CD4-positive, CD25-positive, alpha-beta regulatory T cell (primary cell): ENCODE measurements at regions not wholly inside any gene's neighbourhood (a gene's known extent, or its start where the extent isn't known, plus 50 kb on each side); places are given as distances from the start of the nearest gene placed in this dataset.

ENCODE experiments used
- ATAC-seq, 2 donors: fragments of 150-1000 bp; cut with Tn5 transposase; one replicate each; pipeline ENCODE4 v1.10.0; 2021; ENCODE audit warnings: low read depth in 2 of 2, moderate number of reproducible peaks in 2 of 2, moderate library complexity in 1 of 2
- DNase-seq, 3 donors: peaks; one replicate each; pipeline versions ENCODE4 v3.0.0 to v3.0.0-alpha.2; 2012 to 2022; ENCODE audit warnings: mixed read lengths in 1 of 3
- H3K27ac ChIP-seq: one replicate; pipeline ENCODE4 v1.7.0; 2013; ENCODE audit warnings: mild to moderate bottlenecking, low read length; ENCODE audit not compliant: insufficient read depth, poor library complexity, severe bottlenecking
- H3K27me3 ChIP-seq: one replicate; pipeline ENCODE4 v1.7.0; 2013; ENCODE audit warnings: low read length; ENCODE audit not compliant: control insufficient read depth, insufficient read depth
- H3K36me3 ChIP-seq: one replicate; pipeline ENCODE4 v1.7.0; 2013; ENCODE audit warnings: mild to moderate bottlenecking, low read length, moderate library complexity; ENCODE audit not compliant: control insufficient read depth, insufficient read depth
- H3K4me1 ChIP-seq: 2 replicates; pipeline ENCODE4 v1.7.0; 2013; ENCODE audit warnings: mild to moderate bottlenecking, low read length; ENCODE audit not compliant: insufficient read depth, control insufficient read depth, poor library complexity, severe bottlenecking
- H3K4me3 ChIP-seq: one replicate; pipeline ENCODE4 v1.7.0; 2013; ENCODE audit warnings: low read depth, mild to moderate bottlenecking, low read length, moderate library complexity
- H3K9me3 ChIP-seq, 2 experiments: 1 replicate in 1 of 2; 2 replicates in 1 of 2; pipeline ENCODE4 v1.7.0; 2013; ENCODE audit warnings: low read length in 2 of 2, mild to moderate bottlenecking in 1 of 2, moderate library complexity in 1 of 2; ENCODE audit not compliant: control insufficient read depth in 2 of 2
- H3K27ac Mint-ChIP-seq, 3 donors: one replicate each; pipeline ENCODE4 v1.8.0; 2020 to 2022; ENCODE audit warnings: mild to moderate bottlenecking in 3 of 3, mixed read lengths in 3 of 3, moderate library complexity in 2 of 3
- H3K27me3 Mint-ChIP-seq: one replicate; pipeline ENCODE4 v1.8.0; 2022; ENCODE audit warnings: mild to moderate bottlenecking, mixed read lengths
- H3K36me3 Mint-ChIP-seq: one replicate; pipeline ENCODE4 v1.8.0; 2020; ENCODE audit warnings: mixed read lengths
- H3K4me1 Mint-ChIP-seq, 4 donors: one replicate each; pipeline ENCODE4 v1.8.0; 2020 to 2022; ENCODE audit warnings: mixed read lengths in 4 of 4, mild to moderate bottlenecking in 1 of 4
- H3K4me3 Mint-ChIP-seq, 4 donors: one replicate each; pipeline ENCODE4 v1.8.0; 2020 to 2022; ENCODE audit warnings: mild to moderate bottlenecking in 4 of 4, mixed read lengths in 4 of 4, moderate library complexity in 3 of 4
- H3K9me3 Mint-ChIP-seq, 7 donors: one replicate each; pipeline ENCODE4 v1.8.0; 2020 to 2022; ENCODE audit warnings: mixed read lengths in 7 of 7, mild to moderate bottlenecking in 3 of 7, moderate library complexity in 2 of 7

- Mint-ChIP-seq H3K4me3 (no peak overlapping the region), H3K27me3 (no peaks in the 10 kb centered on the region), H3K36me3 (no peaks in the 10 kb centered on the region), H3K4me1 (no peaks in the 10 kb centered on the region), H3K27ac (no peak overlapping the region), H3K9me3 (peaks cover 0 to 10% (median 2%) of the 10 kb centered on the region in 7 donors)
- H3K36me3 ChIP-seq, result no peaks in the 10 kb centered on the region
- no peaks in the 10 kb centered on the region for H3K9me3 ChIP-seq
- H3K4me1 ChIP-seq, result no peaks in the 10 kb centered on the region
- H3K27ac ChIP-seq, result no peak overlapping the region
- H3K27me3 ChIP-seq, result no peaks in the 10 kb centered on the region
- no peak for DNase-seq
- H3K4me3 ChIP-seq, result no peak overlapping the region
- ATAC-seq, result no peak
Measured at GRCh38 chr4:165780735-165781134, 92.3 kb upstream of the TLL1 start.

- no peaks in the 10 kb centered on the region for H3K27me3 Mint-ChIP-seq
- H3K4me1 Mint-ChIP-seq, result no peaks in the 10 kb centered on the region
Measured at GRCh38 chr4:165782623-165783022, 90.4 kb upstream of the TLL1 start.

GRCh38 chr4:165783626-165784025 is 89.4 kb upstream of the TLL1 start:
- Histone ChIP-seq H3K4me1 (no peaks in the 10 kb centered on the region), H3K9me3 (no peaks in the 10 kb centered on the region), H3K27me3 (no peaks in the 10 kb centered on the region), H3K27ac (no peak overlapping the region), H3K4me3 (no peak overlapping the region), H3K36me3 (no peaks in the 10 kb centered on the region)
- ATAC-seq, result no peak
- Mint-ChIP-seq H3K36me3 (no peaks in the 10 kb centered on the region), H3K27me3 (no peaks in the 10 kb centered on the region), H3K4me3 (no peak overlapping the region), H3K27ac (no peak overlapping the region), H3K9me3 (peaks cover 0 to 6% (median 0%) of the 10 kb centered on the region in 7 donors), H3K4me1 (no peaks in the 10 kb centered on the region)
- DNase-seq, result no peak

More at GRCh38 chr4:165782623-165783022, 90.4 kb upstream of the TLL1 start:
- H3K27ac ChIP-seq, result no peak overlapping the region
- no peak overlapping the region for H3K4me3 ChIP-seq
- Mint-ChIP-seq H3K27ac (no peak overlapping the region), H3K36me3 (no peaks in the 10 kb centered on the region), H3K4me3 (no peak overlapping the region), H3K9me3 (peaks cover 0 to 10% (median 0%) of the 10 kb centered on the region in 7 donors)
- no peak for DNase-seq
- no peaks in the 10 kb centered on the region for H3K36me3 ChIP-seq
- H3K9me3 ChIP-seq, result no peaks in the 10 kb centered on the region
- no peaks in the 10 kb centered on the region for H3K27me3 ChIP-seq
- no peaks in the 10 kb centered on the region for H3K4me1 ChIP-seq
- no peak for ATAC-seq

- H3K27me3 ChIP-seq, result no peaks in the 10 kb centered on the region
- H3K4me3 Mint-ChIP-seq, result no peak overlapping the region
- H3K4me3 ChIP-seq, result no peak overlapping the region
- no peaks in the 10 kb centered on the region for H3K9me3 ChIP-seq
- H3K27me3 Mint-ChIP-seq, result no peaks in the 10 kb centered on the region
- no peaks in the 10 kb centered on the region for H3K4me1 ChIP-seq
- no peak overlapping the region for H3K27ac ChIP-seq
- ATAC-seq, result no peak
- no peak for DNase-seq
- no peak overlapping the region for H3K27ac Mint-ChIP-seq
- no peaks in the 10 kb centered on the region for H3K36me3 ChIP-seq
- no peaks in the 10 kb centered on the region for H3K4me1 Mint-ChIP-seq
- H3K36me3 Mint-ChIP-seq, result no peaks in the 10 kb centered on the region
- peaks cover 0 to 6% (median 0%) of the 10 kb centered on the region in 7 donors for H3K9me3 Mint-ChIP-seq
Measured at GRCh38 chr4:165784672-165785071, 88.4 kb upstream of the TLL1 start.

- H3K36me3 Mint-ChIP-seq, result no peaks in the 10 kb centered on the region
- H3K4me3 Mint-ChIP-seq, result no peak overlapping the region
- DNase-seq, result no peak
Measured at GRCh38 chr4:165785337-165785736, 87.7 kb upstream of the TLL1 start.

GRCh38 chr4:165787516-165788274 is 85.3 kb upstream of the TLL1 start:
- H3K9me3 Mint-ChIP-seq, result peaks cover 0 to 6% (median 0%) of the 10 kb centered on the region in 7 donors
- no peaks in the 10 kb centered on the region for H3K27me3 ChIP-seq
- H3K27me3 Mint-ChIP-seq, result no peaks in the 10 kb centered on the region
- DNase-seq, result no peak
- no peak overlapping the region for H3K27ac ChIP-seq
- no peaks in the 10 kb centered on the region for H3K36me3 Mint-ChIP-seq
- H3K36me3 ChIP-seq, result no peaks in the 10 kb centered on the region
- H3K4me1 ChIP-seq, result no peaks in the 10 kb centered on the region
- H3K9me3 ChIP-seq, result no peaks in the 10 kb centered on the region
- H3K4me3 ChIP-seq, result no peak overlapping the region
- no peaks in the 10 kb centered on the region for H3K4me1 Mint-ChIP-seq
- H3K4me3 Mint-ChIP-seq, result no peak overlapping the region
- ATAC-seq, result no peak
- no peak overlapping the region for H3K27ac Mint-ChIP-seq

More at GRCh38 chr4:165785337-165785736, 87.7 kb upstream of the TLL1 start:
- no peaks in the 10 kb centered on the region for H3K4me1 ChIP-seq
- no peaks in the 10 kb centered on the region for H3K36me3 ChIP-seq
- H3K27ac Mint-ChIP-seq, result no peak overlapping the region
- peaks cover 0 to 6% (median 0%) of the 10 kb centered on the region in 7 donors for H3K9me3 Mint-ChIP-seq
- H3K9me3 ChIP-seq, result no peaks in the 10 kb centered on the region
- no peaks in the 10 kb centered on the region for H3K27me3 Mint-ChIP-seq
- H3K27ac ChIP-seq, result no peak overlapping the region
- no peaks in the 10 kb centered on the region for H3K4me1 Mint-ChIP-seq
- no peaks in the 10 kb centered on the region for H3K27me3 ChIP-seq
- H3K4me3 ChIP-seq, result no peak overlapping the region
- no peak for ATAC-seq

GRCh38 chr4:165788686-165789463 is 84.2 kb upstream of the TLL1 start:
- no peak overlapping the region for H3K4me3 ChIP-seq
- Mint-ChIP-seq H3K9me3 (peaks cover 0 to 6% (median 0%) of the 10 kb centered on the region in 7 donors), H3K27me3 (no peaks in the 10 kb centered on the region), H3K27ac (no peak overlapping the region), H3K36me3 (no peaks in the 10 kb centered on the region), H3K4me1 (no peaks in the 10 kb centered on the region), H3K4me3 (no peak overlapping the region)
- no peak for ATAC-seq
- H3K36me3 ChIP-seq, result no peaks in the 10 kb centered on the region
- H3K27me3 ChIP-seq, result no peaks in the 10 kb centered on the region
- DNase-seq, result no peak
- no peaks in the 10 kb centered on the region for H3K4me1 ChIP-seq
- H3K27ac ChIP-seq, result no peak overlapping the region
- no peaks in the 10 kb centered on the region for H3K9me3 ChIP-seq
